MG63 (cell line): ENCODE measurements at regions not wholly inside any gene's neighbourhood (a gene's known extent, or its start where the extent isn't known, plus 50 kb on each side); places are given as distances from the start of the nearest gene placed in this dataset.

ENCODE experiments used
- DNase-seq: peaks from one replicate; pipeline ENCODE4 v3.0.0-alpha.2; 2020
- H3K27me3 ChIP-seq: fragments of 250-450 bp; sonication (Bioruptor Pico); 2 replicates; pipeline ENCODE4 v1.5.1; 2020; ENCODE audit warnings: mild to moderate bottlenecking, moderate library complexity
- H3K36me3 ChIP-seq: fragments of 250-450 bp; sonication (Bioruptor Pico); 2 replicates; pipeline ENCODE4 v1.5.1; 2020; ENCODE audit warnings: mild to moderate bottlenecking, moderate library complexity
- H3K4me3 ChIP-seq: fragments of 250-450 bp; sonication (Bioruptor Pico); 2 replicates; pipeline ENCODE4 v1.5.1; 2020; ENCODE audit warnings: mild to moderate bottlenecking, moderate library complexity
- H3K9me3 ChIP-seq: fragments of 250-450 bp; sonication (Bioruptor Pico); 2 replicates; pipeline ENCODE4 v1.5.1; 2020; ENCODE audit warnings: mild to moderate bottlenecking, moderate library complexity

DNA sequence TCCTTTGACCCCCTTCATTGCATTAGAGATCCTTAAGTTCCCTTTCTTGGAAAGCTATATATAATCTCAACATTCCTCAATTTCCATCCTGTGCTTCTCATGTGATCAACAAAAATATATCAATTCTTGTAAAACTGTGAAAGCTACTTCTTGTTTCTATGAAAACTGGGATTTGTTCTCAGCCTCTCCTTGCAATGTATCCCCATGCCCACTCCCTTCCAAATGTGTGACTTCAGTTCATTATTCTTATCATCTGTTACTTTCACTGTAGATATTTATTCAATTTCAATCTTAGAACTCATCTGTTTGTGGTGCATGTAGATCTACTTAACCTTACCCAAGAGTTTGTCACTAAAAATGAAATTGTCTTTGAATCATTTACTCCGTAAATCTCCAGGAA, 260.6 kb downstream of the HIVEP2 start:
- no peaks in the 10 kb centered on the region for H3K9me3 ChIP-seq
- no peak overlapping the region for H3K4me3 ChIP-seq
- no peak for DNase-seq
- H3K27me3 ChIP-seq = no peaks in the 10 kb centered on the region
- H3K36me3 ChIP-seq = no peaks in the 10 kb centered on the region

DNA sequence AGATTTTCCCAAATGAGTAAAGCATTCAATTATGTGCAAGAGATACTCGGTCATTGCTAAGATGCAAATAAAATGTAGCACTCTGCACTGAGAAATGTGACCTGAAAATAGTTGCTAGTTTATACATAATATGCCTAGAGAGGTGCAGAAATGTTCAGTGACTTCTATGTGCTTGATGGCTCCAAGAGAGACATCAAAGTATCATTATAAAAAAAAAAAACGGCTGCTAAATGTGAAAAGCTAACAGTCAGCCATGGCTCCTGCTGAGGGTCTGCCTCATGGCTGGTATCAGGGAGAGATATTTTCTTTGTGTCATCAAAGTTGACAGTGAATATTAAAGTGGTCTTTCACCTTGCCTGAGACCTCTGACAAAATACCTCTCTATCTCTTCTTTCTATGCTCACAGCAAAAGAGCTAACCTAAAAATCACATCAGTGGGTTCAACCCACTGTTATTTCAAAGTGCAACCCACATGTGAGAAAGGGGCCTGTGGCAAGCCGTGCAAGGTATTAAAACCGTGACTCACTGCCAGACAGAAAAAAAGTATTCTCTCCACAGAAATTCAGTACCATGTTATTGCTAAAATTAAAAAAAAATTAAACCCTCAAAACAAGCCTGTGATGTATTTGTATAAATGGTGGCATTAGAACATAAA, 259.0 kb downstream of the HIVEP2 start:
- Histone ChIP-seq H3K4me3 (no peak overlapping the region), H3K9me3 (no peaks in the 10 kb centered on the region), H3K27me3 (no peaks in the 10 kb centered on the region), H3K36me3 (no peaks in the 10 kb centered on the region)
- DNase-seq = no peak

DNA sequence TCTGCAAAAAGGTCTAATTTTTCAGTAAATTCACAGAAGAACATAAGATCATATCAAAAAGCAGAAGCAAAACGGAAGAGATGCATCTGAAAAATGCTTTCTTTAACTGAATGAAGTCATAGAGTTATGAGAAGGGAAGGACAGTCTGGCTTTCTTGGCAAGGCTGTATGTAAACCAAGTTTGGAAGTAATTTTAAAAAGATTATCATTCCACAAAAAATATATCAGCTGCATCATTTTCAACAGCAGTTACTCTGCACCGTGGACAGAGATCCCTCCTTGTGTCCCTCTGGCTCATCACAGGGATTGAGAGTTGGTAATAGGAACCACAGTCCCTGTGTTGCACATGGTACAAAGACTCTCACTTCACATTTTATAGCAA, 258.5 kb downstream of the HIVEP2 start:
- no peaks in the 10 kb centered on the region for H3K9me3 ChIP-seq
- H3K36me3 ChIP-seq = no peaks in the 10 kb centered on the region
- no peak overlapping the region for H3K4me3 ChIP-seq
- H3K27me3 ChIP-seq = no peaks in the 10 kb centered on the region
- no peak for DNase-seq

DNA sequence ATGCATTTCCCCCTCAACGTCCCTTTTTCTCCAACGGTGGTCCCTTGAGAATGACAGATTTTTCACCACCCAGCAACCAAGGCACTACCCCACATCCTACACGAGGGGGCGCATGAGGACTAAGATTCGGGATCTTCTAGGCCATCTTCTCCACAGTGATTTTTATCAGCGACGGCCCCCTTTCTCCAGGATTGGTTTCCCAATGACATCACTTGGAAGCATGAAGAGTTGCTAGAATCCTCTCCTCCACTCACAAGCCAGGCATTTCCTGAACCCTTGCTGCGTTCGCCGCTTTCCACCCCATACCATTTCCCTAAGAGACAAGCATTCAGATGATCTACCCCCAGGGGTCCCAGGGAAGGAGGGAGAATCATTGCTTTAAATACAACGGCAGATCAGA, 252.0 kb downstream of the HIVEP2 start:
- H3K36me3 ChIP-seq = no peaks in the 10 kb centered on the region
- no peak overlapping the region for H3K4me3 ChIP-seq
- H3K27me3 ChIP-seq = no peaks in the 10 kb centered on the region

DNA sequence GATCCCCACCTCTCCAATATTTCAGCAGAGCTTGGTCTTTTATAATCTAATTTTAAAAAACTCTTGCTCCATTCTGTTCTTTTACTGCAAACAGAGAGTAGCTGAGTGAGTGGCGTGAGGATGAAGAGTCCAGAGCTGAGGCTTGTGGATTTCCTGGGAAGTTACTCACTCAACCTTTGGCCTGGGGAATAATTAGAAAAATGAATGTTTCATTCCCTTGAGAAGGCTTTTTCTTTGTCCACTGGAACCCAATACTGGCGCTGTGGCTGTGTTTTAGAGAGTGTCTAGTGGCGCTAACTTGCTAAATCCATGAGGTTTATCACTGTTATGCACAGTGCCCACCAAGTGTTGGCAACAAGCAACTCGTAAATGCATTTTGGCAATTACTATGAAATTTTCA, 251.5 kb downstream of the HIVEP2 start:
- Histone ChIP-seq H3K4me3 (no peak overlapping the region), H3K27me3 (no peaks in the 10 kb centered on the region), H3K9me3 (no peaks in the 10 kb centered on the region), H3K36me3 (no peaks in the 10 kb centered on the region)
- DNase-seq = peak; percentile 47

More for the DNA sequence above, 252.0 kb downstream of the HIVEP2 start:
- H3K9me3 ChIP-seq = no peaks in the 10 kb centered on the region
- peak; percentile 72 for DNase-seq

DNA sequence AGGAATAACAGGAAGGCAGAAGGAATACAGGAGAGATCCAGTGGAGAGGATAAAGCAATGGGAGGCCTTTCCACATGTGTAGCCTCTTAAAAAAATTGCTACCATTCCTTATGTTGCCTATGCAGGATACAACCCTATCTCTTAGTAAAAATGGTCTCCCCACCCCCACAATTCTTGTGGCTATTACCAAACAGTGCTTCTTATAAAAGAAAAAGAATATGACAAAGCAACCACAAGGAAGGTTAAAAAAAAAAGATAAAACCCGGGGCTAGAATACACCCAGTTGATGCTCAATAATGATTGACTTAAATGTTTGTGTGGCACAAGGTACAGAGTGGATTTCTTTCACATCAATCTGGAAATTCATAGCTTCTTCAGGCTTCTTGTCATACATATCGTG, 250.9 kb downstream of the HIVEP2 start:
- DNase-seq = no peak
- no peaks in the 10 kb centered on the region for H3K27me3 ChIP-seq
- H3K36me3 ChIP-seq = no peaks in the 10 kb centered on the region
- no peak overlapping the region for H3K4me3 ChIP-seq
- no peaks in the 10 kb centered on the region for H3K9me3 ChIP-seq

- no peak overlapping the region for H3K4me3 ChIP-seq
- no peaks in the 10 kb centered on the region for H3K36me3 ChIP-seq
- H3K27me3 ChIP-seq = no peaks in the 10 kb centered on the region
- H3K9me3 ChIP-seq = no peaks in the 10 kb centered on the region
- DNase-seq = peak; percentile 72
Observed at GRCh38 chr6:142695016-142695415, 250.0 kb downstream of the HIVEP2 start.

GRCh38 chr6:142696123-142697000, 248.6 kb downstream of the HIVEP2 start:
- H3K36me3 ChIP-seq = no peaks in the 10 kb centered on the region
- no peaks in the 10 kb centered on the region for H3K9me3 ChIP-seq
- no peaks in the 10 kb centered on the region for H3K27me3 ChIP-seq
- no peak overlapping the region for H3K4me3 ChIP-seq
- peak; percentile 48 for DNase-seq

GRCh38 chr6:142697001-142697335, 248.0 kb downstream of the HIVEP2 start:
- Histone ChIP-seq H3K9me3 (no peaks in the 10 kb centered on the region), H3K36me3 (no peaks in the 10 kb centered on the region), H3K27me3 (no peaks in the 10 kb centered on the region), H3K4me3 (no peak overlapping the region)
- DNase-seq = no peak

DNA sequence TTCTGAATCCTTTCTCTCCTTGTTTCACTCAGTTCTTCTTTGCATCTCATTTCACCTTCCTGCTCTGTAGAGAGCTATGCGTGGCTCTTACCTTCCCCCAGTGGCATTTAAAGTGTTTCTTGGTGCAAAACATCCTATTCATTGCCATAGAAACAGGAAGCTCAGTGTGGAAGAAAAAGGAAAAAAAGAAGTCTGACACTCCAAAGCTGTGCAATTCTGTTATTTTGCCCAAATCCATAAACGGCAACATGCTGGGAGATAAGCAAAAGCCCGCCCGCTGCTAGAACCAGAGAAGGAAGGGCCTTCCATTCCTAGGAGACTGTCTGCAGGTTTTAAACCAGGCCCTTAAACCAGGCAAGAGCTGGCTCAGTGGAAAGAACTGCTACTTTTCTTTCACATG, 247.1 kb downstream of the HIVEP2 start:
- DNase-seq = no peak
- no peak overlapping the region for H3K4me3 ChIP-seq

DNA sequence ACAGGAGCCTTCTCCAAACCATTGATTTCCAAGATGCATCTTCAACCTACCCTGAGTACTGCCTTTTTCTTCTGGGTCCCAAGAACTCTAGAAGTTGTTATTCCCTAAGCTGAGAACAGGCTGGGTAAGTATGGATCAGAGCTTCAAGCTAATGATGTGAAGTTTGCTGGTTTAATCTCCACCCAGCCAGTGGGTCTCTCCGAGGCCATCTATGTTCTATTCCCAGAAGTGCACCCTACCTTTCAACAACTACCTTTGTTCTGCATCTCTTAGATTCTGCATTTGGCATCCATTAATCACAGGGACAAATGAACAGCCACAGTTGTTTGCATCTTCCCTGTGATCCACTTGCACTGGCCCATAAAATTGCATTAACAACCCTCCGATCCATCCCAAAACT, 246.2 kb downstream of the HIVEP2 start:
- Histone ChIP-seq H3K9me3 (no peaks in the 10 kb centered on the region), H3K36me3 (no peaks in the 10 kb centered on the region), H3K4me3 (no peak overlapping the region), H3K27me3 (no peaks in the 10 kb centered on the region)
- no peak for DNase-seq

More for the DNA sequence above, 247.1 kb downstream of the HIVEP2 start:
- H3K27me3 ChIP-seq = no peaks in the 10 kb centered on the region
- H3K9me3 ChIP-seq = no peaks in the 10 kb centered on the region
- no peaks in the 10 kb centered on the region for H3K36me3 ChIP-seq

- H3K9me3 ChIP-seq = no peaks in the 10 kb centered on the region
- H3K27me3 ChIP-seq = no peaks in the 10 kb centered on the region
- no peak overlapping the region for H3K4me3 ChIP-seq
- DNase-seq = no peak
- no peaks in the 10 kb centered on the region for H3K36me3 ChIP-seq
Observed at GRCh38 chr6:142699391-142699790, 245.6 kb downstream of the HIVEP2 start.

GRCh38 chr6:142700032-142700431, 244.9 kb downstream of the HIVEP2 start:
- no peaks in the 10 kb centered on the region for H3K27me3 ChIP-seq
- no peaks in the 10 kb centered on the region for H3K36me3 ChIP-seq
- H3K9me3 ChIP-seq = no peaks in the 10 kb centered on the region
- no peak for DNase-seq
- H3K4me3 ChIP-seq = no peak overlapping the region

DNA sequence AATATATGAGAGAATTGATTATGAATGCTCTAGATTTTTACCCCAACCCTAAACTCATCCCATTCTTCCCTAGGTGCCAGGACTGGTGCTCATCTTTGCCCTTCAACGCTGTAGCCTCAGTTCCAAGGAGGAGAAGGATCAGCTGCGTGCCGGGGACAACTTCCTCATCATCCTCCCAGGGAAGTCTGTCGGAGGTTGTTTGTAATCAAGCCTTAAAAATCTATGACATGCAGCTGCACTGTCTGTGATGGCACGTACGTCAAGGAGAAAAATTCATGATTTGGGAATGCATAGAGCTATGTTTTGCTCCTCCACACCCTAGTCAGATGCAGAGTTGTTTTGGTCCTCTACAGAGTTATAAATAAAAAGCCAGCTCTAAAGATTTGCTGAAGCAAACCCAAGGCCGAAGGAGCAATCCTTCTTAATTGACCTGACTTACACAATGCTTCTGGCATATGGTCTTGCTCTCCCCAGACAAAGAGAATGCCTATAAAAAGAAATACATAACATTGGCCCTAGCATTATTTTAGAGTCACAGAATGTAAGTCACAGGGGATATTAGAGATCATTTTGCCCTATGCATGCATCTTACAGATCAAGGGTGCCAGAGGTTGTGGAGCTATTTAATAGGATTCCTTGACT, 244.2 kb downstream of the HIVEP2 start:
- H3K9me3 ChIP-seq = no peaks in the 10 kb centered on the region
- DNase-seq = no peak
- no peaks in the 10 kb centered on the region for H3K27me3 ChIP-seq
- H3K36me3 ChIP-seq = no peaks in the 10 kb centered on the region
- no peak overlapping the region for H3K4me3 ChIP-seq
